ENCODE measurements at regions not wholly inside any gene's neighbourhood (a gene's known extent, or its start where the extent isn't known, plus 50 kb on each side); places are given as distances from the start of the nearest gene placed in this dataset.

DNA sequence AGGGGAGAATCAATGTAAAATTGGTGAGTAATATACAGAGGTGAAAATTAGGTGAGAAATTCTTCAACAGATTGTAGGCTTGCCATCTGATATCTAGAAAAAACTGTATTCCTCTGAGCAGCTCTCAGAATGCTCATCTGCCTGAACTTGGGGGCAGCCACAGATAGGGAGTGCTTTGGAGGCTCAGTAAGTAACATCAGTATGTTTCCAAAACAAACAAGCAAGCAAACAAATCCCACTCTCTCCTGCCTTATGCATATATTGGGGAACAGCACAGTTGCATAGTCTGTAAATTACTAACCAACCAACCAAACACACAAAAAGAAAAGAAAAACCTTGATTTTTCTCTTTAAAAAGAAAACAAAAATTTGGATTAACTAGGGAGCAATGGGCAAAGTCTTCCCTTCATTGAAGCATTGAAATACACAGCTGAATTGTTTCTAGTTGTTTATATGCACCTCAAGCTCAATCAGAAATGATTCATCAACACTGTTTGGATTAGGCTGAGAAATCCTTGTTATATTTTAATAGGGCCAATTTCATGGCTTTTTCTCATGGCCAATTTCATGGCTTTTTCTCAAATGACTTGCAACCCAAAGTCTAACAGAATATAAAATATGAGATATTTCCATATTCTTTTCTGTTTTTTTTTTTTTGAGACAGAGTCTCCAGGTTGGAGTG lies 50.1 kb upstream of the DEK start:
- TF ChIP-seq, protein P1, sequence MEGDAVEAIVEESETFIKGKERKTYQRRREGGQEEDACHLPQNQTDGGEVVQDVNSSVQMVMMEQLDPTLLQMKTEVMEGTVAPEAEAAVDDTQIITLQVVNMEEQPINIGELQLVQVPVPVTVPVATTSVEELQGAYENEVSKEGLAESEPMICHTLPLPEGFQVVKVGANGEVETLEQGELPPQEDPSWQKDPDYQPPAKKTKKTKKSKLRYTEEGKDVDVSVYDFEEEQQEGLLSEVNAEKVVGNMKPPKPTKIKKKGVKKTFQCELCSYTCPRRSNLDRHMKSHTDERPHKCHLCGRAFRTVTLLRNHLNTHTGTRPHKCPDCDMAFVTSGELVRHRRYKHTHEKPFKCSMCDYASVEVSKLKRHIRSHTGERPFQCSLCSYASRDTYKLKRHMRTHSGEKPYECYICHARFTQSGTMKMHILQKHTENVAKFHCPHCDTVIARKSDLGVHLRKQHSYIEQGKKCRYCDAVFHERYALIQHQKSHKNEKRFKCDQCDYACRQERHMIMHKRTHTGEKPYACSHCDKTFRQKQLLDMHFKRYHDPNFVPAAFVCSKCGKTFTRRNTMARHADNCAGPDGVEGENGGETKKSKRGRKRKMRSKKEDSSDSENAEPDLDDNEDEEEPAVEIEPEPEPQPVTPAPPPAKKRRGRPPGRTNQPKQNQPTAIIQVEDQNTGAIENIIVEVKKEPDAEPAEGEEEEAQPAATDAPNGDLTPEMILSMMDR (IDR thresholded peaks at IDR 0.05) = no peak
- no peak for TF ChIP-seq POLR2A (IDR thresholded peaks at IDR 0.05)

Measured in right lobe of liver (tissue), 4 donors.